22Rv1 (cell line): ENCODE measurements at regions not wholly inside any gene's neighbourhood (a gene's known extent, or its start where the extent isn't known, plus 50 kb on each side); places are given as distances from the start of the nearest gene placed in this dataset.

ENCODE experiments used
- CTCF ChIP-seq: fragments of 450-650 bp; IDR thresholded peaks from 2 replicates; pipeline ENCODE4 v1.5.1; 2017; ENCODE audit warnings: mild to moderate bottlenecking
- ZFX ChIP-seq: fragments of 450-650 bp; IDR thresholded peaks from 2 replicates; pipeline ENCODE4 v1.6.1; 2017; ENCODE audit warnings: antibody characterized with exemption, borderline replicate concordance

- TF ChIP-seq CTCF (no peak), ZFX (no peak)
These were observed 416.7 kb downstream of the TFEC start for GRCh38 chr7:115613836-115614235.
